ENCODE measurements at regions not wholly inside any gene's neighbourhood (a gene's known extent, or its start where the extent isn't known, plus 50 kb on each side); places are given as distances from the start of the nearest gene placed in this dataset.

GRCh38 chr7:88396295-88396947 is 89.7 kb upstream of the STEAP4 start:
- no peak overlapping the region for H3K27ac ChIP-seq
- no peak for TF ChIP-seq POLR2A (IDR thresholded peaks at IDR 0.05)
- TF ChIP-seq, protein P1, sequence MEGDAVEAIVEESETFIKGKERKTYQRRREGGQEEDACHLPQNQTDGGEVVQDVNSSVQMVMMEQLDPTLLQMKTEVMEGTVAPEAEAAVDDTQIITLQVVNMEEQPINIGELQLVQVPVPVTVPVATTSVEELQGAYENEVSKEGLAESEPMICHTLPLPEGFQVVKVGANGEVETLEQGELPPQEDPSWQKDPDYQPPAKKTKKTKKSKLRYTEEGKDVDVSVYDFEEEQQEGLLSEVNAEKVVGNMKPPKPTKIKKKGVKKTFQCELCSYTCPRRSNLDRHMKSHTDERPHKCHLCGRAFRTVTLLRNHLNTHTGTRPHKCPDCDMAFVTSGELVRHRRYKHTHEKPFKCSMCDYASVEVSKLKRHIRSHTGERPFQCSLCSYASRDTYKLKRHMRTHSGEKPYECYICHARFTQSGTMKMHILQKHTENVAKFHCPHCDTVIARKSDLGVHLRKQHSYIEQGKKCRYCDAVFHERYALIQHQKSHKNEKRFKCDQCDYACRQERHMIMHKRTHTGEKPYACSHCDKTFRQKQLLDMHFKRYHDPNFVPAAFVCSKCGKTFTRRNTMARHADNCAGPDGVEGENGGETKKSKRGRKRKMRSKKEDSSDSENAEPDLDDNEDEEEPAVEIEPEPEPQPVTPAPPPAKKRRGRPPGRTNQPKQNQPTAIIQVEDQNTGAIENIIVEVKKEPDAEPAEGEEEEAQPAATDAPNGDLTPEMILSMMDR (IDR thresholded peaks at IDR 0.05) = no peak
- no peak for DNase-seq
- 51 to 64% (median 58%) methylated on average over 2 of the region's 2 CpGs for WGBS, 4 donors
- ATAC-seq = no peak
- no peaks in the 10 kb centered on the region for H3K9me3 ChIP-seq
- H3K27me3 ChIP-seq = no peaks in the 10 kb centered on the region
- H3K36me3 ChIP-seq = no peaks in the 10 kb centered on the region
- intact Hi-C loops (cut with DNase I) = no loop called here
- peaks cover 0 to 4% (median 0%) of the 10 kb centered on the region in 12 donors for H3K4me1 ChIP-seq
- H3K4me3 ChIP-seq = no peak overlapping the region

DNA sequence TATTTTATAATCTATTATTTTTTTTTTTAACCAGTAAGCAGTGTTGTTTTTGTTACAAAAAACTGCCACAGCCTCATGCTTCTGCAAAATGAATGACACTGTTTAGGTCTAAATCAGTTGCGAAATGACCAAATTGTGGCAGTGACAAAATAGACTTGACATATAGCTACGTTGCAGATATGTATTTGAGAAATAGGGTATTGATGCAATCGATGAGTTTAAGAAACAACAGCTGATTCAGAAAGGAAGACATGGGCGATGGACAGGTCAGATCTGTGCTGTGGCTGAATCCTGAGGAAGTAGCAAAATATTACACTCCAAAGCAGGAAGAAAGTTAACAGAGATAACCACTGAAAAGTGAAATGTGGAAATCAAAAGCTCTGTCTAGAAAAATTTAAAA is 89.0 kb upstream of the STEAP4 start:
- Histone ChIP-seq H3K4me3 (no peak overlapping the region), H3K9me3 (no peaks in the 10 kb centered on the region), H3K27ac (no peak overlapping the region), H3K4me1 (peaks cover 0 to 4% (median 0%) of the 10 kb centered on the region in 12 donors), H3K27me3 (no peaks in the 10 kb centered on the region), H3K36me3 (no peaks in the 10 kb centered on the region)
- WGBS, 4 donors = 61 to 71% (median 63%) methylated on average over 4 of the region's 4 CpGs
- DNase-seq = no peak
- no peak for ATAC-seq
- no peak for TF ChIP-seq POLR2A (IDR thresholded peaks at IDR 0.05)
- TF ChIP-seq, protein P1 (IDR thresholded peaks at IDR 0.05) = no peak
- intact Hi-C loops (cut with DNase I) = no loop called here

DNA sequence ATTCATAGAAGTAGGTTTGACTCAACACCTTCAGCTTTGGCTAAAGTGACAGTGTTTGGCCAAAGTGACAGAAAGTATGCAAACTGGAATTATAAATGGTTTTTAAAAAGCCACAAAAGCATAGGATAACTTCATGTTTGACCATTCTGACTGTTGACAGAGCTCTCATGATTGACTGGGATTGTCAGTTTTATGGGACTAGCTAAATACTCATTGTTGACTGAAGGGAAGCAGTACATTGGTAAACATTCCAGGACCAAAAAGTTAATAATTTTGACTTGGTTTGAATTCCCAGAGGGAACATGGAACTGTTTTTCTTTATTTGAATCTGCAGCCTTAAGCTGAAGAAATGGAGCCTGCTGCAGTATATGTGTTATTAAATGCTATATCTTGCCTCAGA is 84.6 kb upstream of the STEAP4 start:
- Histone ChIP-seq H3K4me1 (no peaks in the 10 kb centered on the region), H3K9me3 (no peaks in the 10 kb centered on the region), H3K36me3 (no peaks in the 10 kb centered on the region), H3K27ac (no peak overlapping the region), H3K4me3 (no peak overlapping the region), H3K27me3 (peaks cover 0 to 2% (median 0%) of the 10 kb centered on the region in 9 donors)
- ATAC-seq = no peak
- TF ChIP-seq, protein P1 (IDR thresholded peaks at IDR 0.05) = no peak
- TF ChIP-seq POLR2A (IDR thresholded peaks at IDR 0.05) = no peak
- DNase-seq = no peak
- intact Hi-C loops (cut with DNase I) = no loop called here

DNA sequence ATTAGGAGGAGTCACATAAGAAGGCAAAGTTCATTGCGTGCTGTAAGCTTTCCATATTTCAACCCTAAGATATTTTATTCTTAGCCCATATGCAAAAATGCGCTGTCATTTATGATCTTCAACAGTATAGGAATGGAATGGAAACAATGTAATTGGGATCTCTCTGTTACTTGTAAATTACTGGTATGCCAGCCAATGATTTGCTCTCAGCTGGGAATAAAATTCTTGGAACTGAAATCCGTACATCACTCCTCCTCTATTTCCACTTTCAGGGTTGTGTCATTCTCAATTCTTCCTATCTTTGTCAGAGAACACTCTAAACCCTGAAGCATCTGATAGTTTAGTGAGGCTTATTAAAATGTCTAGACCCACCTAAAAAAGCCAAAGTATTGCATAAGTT is 80.7 kb upstream of the STEAP4 start:
- Histone ChIP-seq H3K4me1 (no peaks in the 10 kb centered on the region), H3K4me3 (no peak overlapping the region), H3K27ac (no peak overlapping the region), H3K27me3 (peaks cover 0 to 2% (median 0%) of the 10 kb centered on the region in 9 donors), H3K36me3 (no peaks in the 10 kb centered on the region), H3K9me3 (no peaks in the 10 kb centered on the region)
- TF ChIP-seq POLR2A (IDR thresholded peaks at IDR 0.05) = no peak
- TF ChIP-seq, protein P1 (IDR thresholded peaks at IDR 0.05) = no peak
- intact Hi-C loops (cut with DNase I) = no loop called here
- DNase-seq (no peak), ATAC-seq (no peak)
- 58 to 71% (median 65%) methylated on average over 3 of the region's 3 CpGs for WGBS, 4 donors
